Hepatocyte (in vitro differentiated cells): ENCODE measurements at regions not wholly inside any gene's neighbourhood (a gene's known extent, or its start where the extent isn't known, plus 50 kb on each side); places are given as distances from the start of the nearest gene placed in this dataset.

ENCODE experiments used
- DNase-seq: peaks from one replicate; pipeline ENCODE4 v3.0.0-alpha.2; 2016; ENCODE audit warnings: low spot score
- H2AFZ ChIP-seq: fragments of 200-600 bp; sonication (generic); 2 replicates; pipeline ENCODE4 v1.6.0; 2016; ENCODE audit warnings: antibody characterized with exemption, mild to moderate bottlenecking
- H3K27ac ChIP-seq: fragments of 200-600 bp; sonication (generic); 2 replicates; pipeline ENCODE4 v1.5.1; 2016; ENCODE audit warnings: mild to moderate bottlenecking
- H3K27me3 ChIP-seq: fragments of 200-600 bp; sonication (generic); 2 replicates; pipeline ENCODE4 v1.6.1; 2016
- H3K36me3 ChIP-seq: fragments of 200-600 bp; sonication (generic); replicated peaks from 2 replicates; pipeline ENCODE4 v1.5.1; 2016; ENCODE audit warnings: low read depth; ENCODE audit not compliant: insufficient read depth
- H3K4me1 ChIP-seq: fragments of 200-600 bp; sonication (generic); 2 replicates; pipeline ENCODE4 v1.5.1; 2016; ENCODE audit warnings: mild to moderate bottlenecking, moderate library complexity; ENCODE audit not compliant: insufficient read depth
- H3K4me2 ChIP-seq: fragments of 200-600 bp; sonication (generic); 2 replicates; pipeline ENCODE4 v1.6.0; 2016
- H3K4me3 ChIP-seq: fragments of 200-600 bp; sonication (generic); 2 replicates; pipeline ENCODE4 v1.5.1; 2016; ENCODE audit warnings: mild to moderate bottlenecking
- H3K79me2 ChIP-seq: fragments of 200-600 bp; sonication (generic); 2 replicates; pipeline ENCODE4 v1.6.0; 2017; ENCODE audit warnings: mild to moderate bottlenecking
- H3K9me2 ChIP-seq: fragments of 200-600 bp; sonication (generic); replicated peaks from 2 replicates; pipeline ENCODE4 v1.6.0; 2017; ENCODE audit warnings: mild to moderate bottlenecking; ENCODE audit not compliant: insufficient read depth
- H3K9me3 ChIP-seq: fragments of 200-600 bp; sonication (generic); 2 replicates; pipeline ENCODE4 v1.5.1; 2016; ENCODE audit warnings: low read depth, mild to moderate bottlenecking
- H4K20me1 ChIP-seq: fragments of 200-600 bp; sonication (generic); 2 replicates; pipeline ENCODE4 v1.6.0; 2016; ENCODE audit warnings: mild to moderate bottlenecking; ENCODE audit not compliant: insufficient read depth, poor library complexity, severe bottlenecking
- EZH2 ChIP-seq: fragments of 200-600 bp; sonication (generic); IDR thresholded peaks from 2 replicates; pipeline ENCODE4 v1.6.1; 2016; ENCODE audit warnings: antibody characterized with exemption, mild to moderate bottlenecking, borderline replicate concordance
- EZH2phosphoT487 ChIP-seq: fragments of 200-600 bp; sonication (generic); IDR thresholded peaks from one replicate; pipeline ENCODE4 v1.6.1; 2018; ENCODE audit warnings: antibody characterized with exemption, mild to moderate bottlenecking, low read depth, moderate library complexity; ENCODE audit not compliant: unreplicated experiment, severe bottlenecking
- WGBS: methylation state at CpG from one replicate; pipeline ENCODE4 v1.1.6; 2016; ENCODE audit warnings: low lambda C conversion rate; ENCODE audit errors: missing lambda C conversion rate; 5-methylcytosine and 5-hydroxymethylcytosine counted together
- TF ChIP-seq, protein P1 (sequence below): fragments of 200-600 bp; sonication (generic); IDR thresholded peaks from 2 replicates; pipeline ENCODE4 v1.5.1; 2016; ENCODE audit warnings: antibody characterized with exemption, mild to moderate bottlenecking; ENCODE audit not compliant: poor library complexity

DNA sequence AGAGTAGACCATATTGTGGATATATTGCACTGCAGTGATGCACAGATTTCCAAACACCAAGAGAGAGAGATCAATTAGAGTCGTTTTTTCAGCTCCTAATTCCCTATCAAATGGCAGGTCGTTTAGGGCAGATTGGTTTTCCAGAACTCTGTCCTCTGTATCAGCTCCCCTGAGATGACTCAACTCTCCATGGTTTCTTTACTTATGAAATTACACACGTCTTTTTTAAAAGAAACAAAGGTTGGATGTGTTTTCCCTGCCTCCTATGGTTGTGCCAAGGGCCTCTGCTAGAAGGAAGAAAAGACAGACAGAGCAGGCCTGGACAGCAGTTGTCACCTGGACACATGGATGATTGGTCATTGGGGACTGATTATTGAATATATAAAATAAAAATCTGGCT, 478.1 kb upstream of the NBEA start:
- 47% methylated on average over 3 of the region's 3 CpGs for WGBS
- H3K27ac ChIP-seq, result peak overlapping the region; percentile 26

DNA sequence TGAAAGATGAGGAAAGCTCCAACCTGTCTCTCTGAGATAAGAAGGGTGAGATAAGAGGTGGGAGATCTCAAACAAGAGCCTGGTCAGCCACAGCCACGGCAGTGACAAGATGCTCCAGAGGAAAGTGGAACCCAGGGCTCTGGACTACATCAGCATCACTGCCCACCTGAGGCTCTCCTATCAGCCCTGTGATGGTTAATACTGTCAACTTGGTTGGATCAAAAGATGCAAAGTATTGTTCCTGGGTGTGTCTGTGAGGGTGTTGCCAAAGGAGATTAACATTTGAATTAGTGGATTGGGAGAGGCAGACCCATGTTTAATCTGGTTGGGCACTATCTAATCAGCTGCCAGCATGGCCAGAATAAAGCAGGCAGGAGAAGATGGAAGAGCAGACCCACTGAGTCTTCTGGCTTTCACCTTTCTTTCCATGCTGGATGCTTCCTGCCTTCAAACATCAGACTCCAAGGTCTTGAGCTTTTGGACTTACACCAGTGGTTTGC, 476.6 kb upstream of the NBEA start:
- DNase-seq, result no peak
- peaks cover 15% of the 10 kb centered on the region for H3K4me1 ChIP-seq
- no peaks in the 10 kb centered on the region for H3K79me2 ChIP-seq
- no peak overlapping the region for H2AFZ ChIP-seq
- 43% methylated on average over 1 of the region's 1 CpG for WGBS
- H3K4me2 ChIP-seq, result no peak overlapping the region
- no peak overlapping the region for H3K27ac ChIP-seq
- H3K9me3 ChIP-seq, result no peaks in the 10 kb centered on the region
- no peaks in the 10 kb centered on the region for H3K36me3 ChIP-seq
- no peaks in the 10 kb centered on the region for H3K9me2 ChIP-seq
- no peaks in the 10 kb centered on the region for H4K20me1 ChIP-seq
- no peaks in the 10 kb centered on the region for H3K27me3 ChIP-seq
- TF ChIP-seq EZH2 (no peak), EZH2phosphoT487 (no peak)
- TF ChIP-seq, protein P1, sequence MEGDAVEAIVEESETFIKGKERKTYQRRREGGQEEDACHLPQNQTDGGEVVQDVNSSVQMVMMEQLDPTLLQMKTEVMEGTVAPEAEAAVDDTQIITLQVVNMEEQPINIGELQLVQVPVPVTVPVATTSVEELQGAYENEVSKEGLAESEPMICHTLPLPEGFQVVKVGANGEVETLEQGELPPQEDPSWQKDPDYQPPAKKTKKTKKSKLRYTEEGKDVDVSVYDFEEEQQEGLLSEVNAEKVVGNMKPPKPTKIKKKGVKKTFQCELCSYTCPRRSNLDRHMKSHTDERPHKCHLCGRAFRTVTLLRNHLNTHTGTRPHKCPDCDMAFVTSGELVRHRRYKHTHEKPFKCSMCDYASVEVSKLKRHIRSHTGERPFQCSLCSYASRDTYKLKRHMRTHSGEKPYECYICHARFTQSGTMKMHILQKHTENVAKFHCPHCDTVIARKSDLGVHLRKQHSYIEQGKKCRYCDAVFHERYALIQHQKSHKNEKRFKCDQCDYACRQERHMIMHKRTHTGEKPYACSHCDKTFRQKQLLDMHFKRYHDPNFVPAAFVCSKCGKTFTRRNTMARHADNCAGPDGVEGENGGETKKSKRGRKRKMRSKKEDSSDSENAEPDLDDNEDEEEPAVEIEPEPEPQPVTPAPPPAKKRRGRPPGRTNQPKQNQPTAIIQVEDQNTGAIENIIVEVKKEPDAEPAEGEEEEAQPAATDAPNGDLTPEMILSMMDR, result no peak
- H3K4me3 ChIP-seq, result no peak overlapping the region

More for the DNA sequence above, 478.1 kb upstream of the NBEA start:
- DNase-seq, result peak; percentile 17
- Histone ChIP-seq H3K4me2 (no peak overlapping the region), H3K27me3 (no peaks in the 10 kb centered on the region), H3K36me3 (no peaks in the 10 kb centered on the region), H3K79me2 (no peaks in the 10 kb centered on the region), H3K9me2 (no peaks in the 10 kb centered on the region), H2AFZ (no peak overlapping the region), H4K20me1 (no peaks in the 10 kb centered on the region), H3K9me3 (no peaks in the 10 kb centered on the region), H3K4me1 (peaks cover 15% of the 10 kb centered on the region), H3K4me3 (no peak overlapping the region)
- TF ChIP-seq, protein P1, result no peak
- TF ChIP-seq EZH2phosphoT487 (no peak), EZH2 (no peak)

GRCh38 chr13:34466301-34466700, 475.8 kb upstream of the NBEA start:
- Histone ChIP-seq H3K79me2 (no peaks in the 10 kb centered on the region), H3K9me2 (no peaks in the 10 kb centered on the region), H3K4me3 (no peak overlapping the region), H3K36me3 (no peaks in the 10 kb centered on the region), H2AFZ (no peak overlapping the region), H3K27ac (no peak overlapping the region), H3K4me1 (peaks cover 15% of the 10 kb centered on the region), H3K27me3 (no peaks in the 10 kb centered on the region), H3K9me3 (no peaks in the 10 kb centered on the region), H4K20me1 (no peaks in the 10 kb centered on the region), H3K4me2 (no peak overlapping the region)
- no peak for DNase-seq
- TF ChIP-seq, protein P1, result no peak
- TF ChIP-seq EZH2phosphoT487 (no peak), EZH2 (no peak)
- WGBS, result 94% methylated on average over 3 of the region's 3 CpGs
